ENCODE measurements at regions not wholly inside any gene's neighbourhood (a gene's known extent, or its start where the extent isn't known, plus 50 kb on each side); places are given as distances from the start of the nearest gene placed in this dataset.

- no peak for TF ChIP-seq CTCF (IDR thresholded peaks at IDR 0.05; ENCODE audit: insufficient read depth, low read length, missing control alignments)
- ChIA-PET POLR2A (no interaction called here), CTCF (no interaction called here)
Measured at GRCh38 chr2:4417771-4418170, 714.4 kb downstream of the DCDC2C start.

GRCh38 chr2:4420032-4420431 is 716.7 kb downstream of the DCDC2C start:
- ChIA-PET CTCF (no interaction called here), POLR2A (no interaction called here)
- no peak overlapping the region for H3K4me3 ChIP-seq (ENCODE audit: low read depth, low read length)
- TF ChIP-seq CTCF (IDR thresholded peaks at IDR 0.05; ENCODE audit: insufficient read depth, low read length, missing control alignments) = no peak
- no peak for DNase-seq (ENCODE audit: low read depth, low spot score)

More at GRCh38 chr2:4417771-4418170, 714.4 kb downstream of the DCDC2C start:
- H3K4me3 ChIP-seq (ENCODE audit: low read depth, low read length) = no peak overlapping the region
- no peak for DNase-seq (ENCODE audit: low read depth, low spot score)

GRCh38 chr2:4424153-4424552 is 720.8 kb downstream of the DCDC2C start:
- ChIA-PET POLR2A (no interaction called here), CTCF (no interaction called here)
- DNase-seq (ENCODE audit: low read depth, low spot score) = no peak
- H3K4me3 ChIP-seq (ENCODE audit: low read depth, low read length) = no peak overlapping the region
- TF ChIP-seq CTCF (IDR thresholded peaks at IDR 0.05; ENCODE audit: insufficient read depth, low read length, missing control alignments) = no peak

- TF ChIP-seq CTCF (IDR thresholded peaks at IDR 0.05; ENCODE audit: insufficient read depth, low read length, missing control alignments) = no peak
- ChIA-PET POLR2A (no interaction called here), CTCF (no interaction called here)
- no peak overlapping the region for H3K4me3 ChIP-seq (ENCODE audit: low read depth, low read length)
- no peak for DNase-seq (ENCODE audit: low read depth, low spot score)
Measured at GRCh38 chr2:4427083-4427482, 723.7 kb downstream of the DCDC2C start.

- H3K4me3 ChIP-seq (ENCODE audit: low read depth, low read length) = no peak overlapping the region
- ChIA-PET POLR2A (no interaction called here), CTCF (no interaction called here)
- DNase-seq (ENCODE audit: low read depth, low spot score) = no peak
- TF ChIP-seq CTCF (IDR thresholded peaks at IDR 0.05; ENCODE audit: insufficient read depth, low read length, missing control alignments) = no peak
Measured at GRCh38 chr2:4445821-4446220, 742.4 kb downstream of the DCDC2C start.

GRCh38 chr2:4454907-4455306 is 751.5 kb downstream of the DCDC2C start:
- H3K4me3 ChIP-seq (ENCODE audit: low read depth, low read length) = no peak overlapping the region
- CTCF ChIA-PET = no interaction called here

More at GRCh38 chr2:4454907-4455306, 751.5 kb downstream of the DCDC2C start:
- POLR2A ChIA-PET = no interaction called here
- TF ChIP-seq CTCF (IDR thresholded peaks at IDR 0.05; ENCODE audit: insufficient read depth, low read length, missing control alignments) = no peak
- DNase-seq (ENCODE audit: low read depth, low spot score) = no peak

Data from AG04449 (cell line).